PC-3 (cell line): ENCODE measurements at regions not wholly inside any gene's neighbourhood (a gene's known extent, or its start where the extent isn't known, plus 50 kb on each side); places are given as distances from the start of the nearest gene placed in this dataset.
"Not testable (repeated sequence)": the region's sequence is repeated elsewhere in the genome, so short reads cannot be mapped to it uniquely, and the experiment has no call there.

ENCODE experiments used
- ATAC-seq: fragments of 200-7000 bp; cut with Tn5 transposase; 2 replicates; pipeline ENCODE4 v1.9.1; 2020; ENCODE audit warnings: mild to moderate bottlenecking, moderate library complexity
- BruUV-seq: library from RNA; stranded (reverse); fragments of 400-500 nt; replicated peaks from 2 replicates; lab custom pipeline; 2021; lab: Mats Ljungman, UMichigan
- CTCF ChIA-PET: fragments of 300-600 bp; sonication (Branson Sonifier 250); formaldehyde crosslinking; loops from one replicate; lab custom pipeline; 2022; ENCODE audit warnings: antibody characterized with exemption; lab: Charles Lee
- POLR2A ChIA-PET: fragments of 300-600 bp; sonication (Branson Sonifier 250); formaldehyde crosslinking; loops from one replicate; lab custom pipeline; 2022; ENCODE audit warnings: antibody characterized with exemption; ENCODE audit not compliant: unreplicated experiment; lab: Charles Lee
- DNase-seq: peaks from one replicate; pipeline ENCODE4 v3.0.0-alpha.2; 2015
- H2AFZ ChIP-seq: fragments of 300-600 bp; sonication (generic); 2 replicates; pipeline ENCODE4 v1.6.0; 2016; ENCODE audit warnings: antibody characterized with exemption, low read length
- H3F3A ChIP-seq: fragments of 300-600 bp; sonication (generic); one replicate; pipeline ENCODE4 v1.6.0; 2017; ENCODE audit warnings: antibody characterized with exemption, low read length, control low read depth, mild to moderate bottlenecking; ENCODE audit not compliant: unreplicated experiment
- H3K27ac ChIP-seq: fragments of 300-600 bp; sonication (generic); 2 replicates; pipeline ENCODE4 v1.5.1; 2016; ENCODE audit warnings: mild to moderate bottlenecking, low read length
- H3K27me3 ChIP-seq: fragments of 300-600 bp; sonication (generic); 2 replicates; pipeline ENCODE4 v1.6.1; 2016; ENCODE audit warnings: low read length, mixed read lengths
- H3K36me3 ChIP-seq: fragments of 300-600 bp; sonication (generic); 2 replicates; pipeline ENCODE4 v1.6.1; 2016; ENCODE audit warnings: low read depth, mixed run types, low read length, mixed read lengths
- H3K4me1 ChIP-seq: fragments of 300-600 bp; sonication (generic); 2 replicates; pipeline ENCODE4 v1.5.1; 2016; ENCODE audit warnings: low read length; ENCODE audit not compliant: insufficient read depth
- H3K4me2 ChIP-seq: fragments of 300-600 bp; sonication (generic); 2 replicates; pipeline ENCODE4 v1.6.0; 2016; ENCODE audit warnings: low read length
- H3K4me3 ChIP-seq: fragments of 300-600 bp; sonication (generic); 2 replicates; pipeline ENCODE4 v1.5.1; 2016; ENCODE audit warnings: mild to moderate bottlenecking, low read length, mixed read lengths
- H3K79me2 ChIP-seq: fragments of 300-600 bp; sonication (generic); 2 replicates; pipeline ENCODE4 v1.6.1; 2017; ENCODE audit warnings: low read length, mixed read lengths
- H3K9ac ChIP-seq: fragments of 300-600 bp; sonication (generic); 2 replicates; pipeline ENCODE4 v1.6.0; 2016; ENCODE audit warnings: mild to moderate bottlenecking, low read length
- H3K9me2 ChIP-seq: fragments of 300-600 bp; sonication (generic); replicated peaks from 2 replicates; pipeline ENCODE4 v1.6.1; 2016; ENCODE audit warnings: mixed run types, low read length, mixed read lengths
- H3K9me3 ChIP-seq: fragments of 300-600 bp; sonication (generic); 2 replicates; pipeline ENCODE4 v1.6.1; 2016; ENCODE audit warnings: low read length, mixed read lengths
- H4K20me1 ChIP-seq: fragments of 300-600 bp; sonication (generic); 2 replicates; pipeline ENCODE4 v1.6.1; 2016; ENCODE audit warnings: low read length, mixed read lengths
- CTCF ChIP-seq: fragments of 300-600 bp; sonication (generic); conservative IDR thresholded peaks from 2 replicates; pipeline ENCODE4 v1.5.1; 2017; ENCODE audit warnings: antibody characterized with exemption, low read depth, mild to moderate bottlenecking, low read length
- EZH2 ChIP-seq: fragments of 300-600 bp; sonication (generic); IDR thresholded peaks from one replicate; pipeline ENCODE4 v1.6.1; 2017; ENCODE audit warnings: antibody characterized with exemption, mild to moderate bottlenecking, low read length; ENCODE audit not compliant: unreplicated experiment
- EZH2phosphoT487 ChIP-seq: fragments of 300-600 bp; sonication (generic); IDR thresholded peaks from 2 replicates; pipeline ENCODE4 v1.6.1; 2018; ENCODE audit warnings: mild to moderate bottlenecking, antibody characterized with exemption, low read length, borderline replicate concordance
- intact Hi-C: fragments of 100-400 bp; cut with micrococcal nuclease; formaldehyde crosslinking; loops from 2 replicates; pipeline ENCODE4 v1.9.0; 2023

- Histone ChIP-seq H3K9me2 (no peaks in the 10 kb centered on the region), H3K4me3 (no peak overlapping the region), H3K9ac (no peak overlapping the region), H3F3A (no peaks in the 10 kb centered on the region), H3K36me3 (no peaks in the 10 kb centered on the region), H4K20me1 (no peaks in the 10 kb centered on the region), H3K27ac (no peak overlapping the region), H3K4me1 (no peaks in the 10 kb centered on the region), H2AFZ (peak overlapping the region; percentile 39; the same call in 1 of the 2 replicates), H3K4me2 (peak overlapping the region; percentile 7), H3K27me3 (no peaks in the 10 kb centered on the region), H3K9me3 (no peaks in the 10 kb centered on the region), H3K79me2 (no peaks in the 10 kb centered on the region)
- ChIA-PET POLR2A (no interaction called here), CTCF (no interaction called here)
- TF ChIP-seq EZH2 (no peak), EZH2phosphoT487 (no peak), CTCF (no peak)
- ATAC-seq: no peak
- DNase-seq: no peak
- intact Hi-C loops: loop anchor here (2.0 to 5.0 kb wide), 2 partner anchors 37 to 49 kb away; no protein-coding TSS in a partner anchor
- BruUV-seq: no TSS peak
These were observed 61.1 kb upstream of the C12orf71 start for GRCh38 chr12:27143256-27144069.

- intact Hi-C loops, H3F3A ChIP-seq, H2AFZ ChIP-seq, BruUV-seq, H3K9ac ChIP-seq, POLR2A ChIA-PET, H3K27me3 ChIP-seq, H3K36me3 ChIP-seq, H4K20me1 ChIP-seq, H3K9me2 ChIP-seq, H3K27ac ChIP-seq, H3K4me2 ChIP-seq, H3K4me3 ChIP-seq, H3K79me2 ChIP-seq, ATAC-seq, H3K9me3 ChIP-seq, DNase-seq, H3K4me1 ChIP-seq, CTCF ChIA-PET: not testable (repeated sequence)
These were observed 63.3 kb upstream of the C12orf71 start for GRCh38 chr12:27145725-27146124.

GRCh38 chr12:27148373-27148772, 66.0 kb upstream of the C12orf71 start:
- Histone ChIP-seq H3K9ac (no peak overlapping the region), H4K20me1 (no peaks in the 10 kb centered on the region), H3K9me3 (no peaks in the 10 kb centered on the region), H3K9me2 (no peaks in the 10 kb centered on the region), H3K27me3 (no peaks in the 10 kb centered on the region), H3K36me3 (no peaks in the 10 kb centered on the region), H3K4me2 (no peak overlapping the region), H3F3A (no peaks in the 10 kb centered on the region), H3K27ac (no peak overlapping the region), H3K4me3 (no peak overlapping the region), H3K79me2 (no peaks in the 10 kb centered on the region), H3K4me1 (no peaks in the 10 kb centered on the region), H2AFZ (no peak overlapping the region)
- intact Hi-C loops: no loop called here
- DNase-seq (no peak), ATAC-seq (no peak)
- ChIA-PET CTCF (no interaction called here), POLR2A (no interaction called here)
- BruUV-seq: no TSS peak
- TF ChIP-seq EZH2 (no peak), EZH2phosphoT487 (no peak), CTCF (no peak)
